GM23338 (cell line): ENCODE measurements at regions not wholly inside any gene's neighbourhood (a gene's known extent, or its start where the extent isn't known, plus 50 kb on each side); places are given as distances from the start of the nearest gene placed in this dataset.
"Not testable (repeated sequence)": the region's sequence is repeated elsewhere in the genome, so short reads cannot be mapped to it uniquely, and the experiment has no call there.

ENCODE experiments used
- CREB1 ChIP-seq: fragments of 250-450 bp; sonication (Bioruptor Pico); IDR thresholded peaks from 2 replicates; pipeline ENCODE4 v1.5.0; 2020; ENCODE audit warnings: low read depth, mild to moderate bottlenecking, moderate library complexity
- CTCF ChIP-seq, 2 experiments: fragments of 200-600 bp in 1 of 2; sonication (generic) in 1 of 2; conservative IDR thresholded peaks; 2 replicates each; pipeline versions ENCODE4 v1.5.1 to v1.6.1; 2016 to 2017; ENCODE audit warnings: antibody characterized with exemption in 2 of 2, low read depth in 2 of 2, mild to moderate bottlenecking in 2 of 2, moderate library complexity in 1 of 2
- EZH2 ChIP-seq: fragments of 200-600 bp; sonication (generic); IDR thresholded peaks from one replicate; pipeline ENCODE4 v1.8.0; 2017; ENCODE audit warnings: antibody characterized with exemption, mild to moderate bottlenecking, low read depth; ENCODE audit not compliant: unreplicated experiment
- EZH2phosphoT487 ChIP-seq: fragments of 200-600 bp; sonication (generic); IDR thresholded peaks from one replicate; pipeline ENCODE4 v1.8.1; 2018; ENCODE audit warnings: antibody characterized with exemption; ENCODE audit not compliant: unreplicated experiment
- REST ChIP-seq: IDR thresholded peaks from one replicate; pipeline ENCODE4 v1.6.1; 2018; ENCODE audit warnings: antibody characterized with exemption; ENCODE audit not compliant: unreplicated experiment

- not testable (repeated sequence) for TF ChIP-seq CTCF (conservative IDR thresholded peaks at IDR 0.05; ENCODE audit: low read depth in 2 of 2); EZH2phosphoT487; REST; EZH2; CREB1 (CRISPR knock-in tag)
Observed at GRCh38 chr2:34750742-34751141, 1151.6 kb upstream of the FAM98A start.
